ENCODE measurements at regions not wholly inside any gene's neighbourhood (a gene's known extent, or its start where the extent isn't known, plus 50 kb on each side); places are given as distances from the start of the nearest gene placed in this dataset.
"Not testable (repeated sequence)": the region's sequence is repeated elsewhere in the genome, so short reads cannot be mapped to it uniquely, and the experiment has no call there.

GRCh38 chr2:31736695-31737454 lies 156.1 kb upstream of the SRD5A2 start:
- DNase-seq (ENCODE audit: low spot score) = no peak

GRCh38 chr2:31735716-31736115 lies 155.0 kb upstream of the SRD5A2 start:
- no peak for DNase-seq (ENCODE audit: low spot score)

- peak; percentile 58 for DNase-seq (ENCODE audit: low spot score)
These were observed 148.8 kb upstream of the SRD5A2 start for GRCh38 chr2:31729442-31730092.

GRCh38 chr2:31729065-31729439 lies 148.3 kb upstream of the SRD5A2 start:
- DNase-seq (ENCODE audit: low spot score) = no peak

- no peak for DNase-seq (ENCODE audit: low spot score)
These were observed 147.8 kb upstream of the SRD5A2 start for GRCh38 chr2:31728406-31729064.

GRCh38 chr2:31726457-31726856 lies 145.7 kb upstream of the SRD5A2 start:
- no peak for DNase-seq (ENCODE audit: low spot score)

- no peak for DNase-seq (ENCODE audit: low spot score)
These were observed 144.7 kb upstream of the SRD5A2 start for GRCh38 chr2:31725444-31725843.

GRCh38 chr2:31711737-31712136 lies 131.0 kb upstream of the SRD5A2 start:
- DNase-seq (ENCODE audit: low spot score) = no peak

GRCh38 chr2:31710121-31710520 lies 129.4 kb upstream of the SRD5A2 start:
- no peak for DNase-seq (ENCODE audit: low spot score)

GRCh38 chr2:31707992-31708391 lies 127.3 kb upstream of the SRD5A2 start:
- no peak for DNase-seq (ENCODE audit: low spot score)

- no peak for DNase-seq (ENCODE audit: low spot score)
These were observed 123.9 kb upstream of the SRD5A2 start for GRCh38 chr2:31704561-31705212.

- DNase-seq (ENCODE audit: low spot score) = no peak
These were observed 122.5 kb upstream of the SRD5A2 start for GRCh38 chr2:31703253-31703652.

GRCh38 chr2:31698722-31699121 lies 118.0 kb upstream of the SRD5A2 start:
- no peak for DNase-seq (ENCODE audit: low spot score)

- no peak for DNase-seq (ENCODE audit: low spot score)
These were observed 115.3 kb upstream of the SRD5A2 start for GRCh38 chr2:31696068-31696467.

- peak; percentile 4 for DNase-seq (ENCODE audit: low spot score)
These were observed 113.7 kb upstream of the SRD5A2 start for GRCh38 chr2:31694444-31694843.

- DNase-seq (ENCODE audit: low spot score) = no peak
These were observed 113.1 kb upstream of the SRD5A2 start for GRCh38 chr2:31693882-31694281.

GRCh38 chr2:31688282-31688681 lies 107.5 kb upstream of the SRD5A2 start:
- DNase-seq (ENCODE audit: low spot score) = no peak

- not testable (repeated sequence) for DNase-seq (ENCODE audit: low spot score)
These were observed 102.8 kb upstream of the SRD5A2 start for GRCh38 chr2:31683506-31683905.

- peak; percentile 40 for DNase-seq (ENCODE audit: low spot score)
These were observed 94.8 kb upstream of the SRD5A2 start for GRCh38 chr2:31675485-31675901.

GRCh38 chr2:31674446-31674845 lies 93.7 kb upstream of the SRD5A2 start:
- no peak for DNase-seq (ENCODE audit: low spot score)

GRCh38 chr2:31666878-31667277 lies 86.1 kb upstream of the SRD5A2 start:
- no peak for DNase-seq (ENCODE audit: low spot score)

GRCh38 chr2:31664949-31665724 lies 84.4 kb upstream of the SRD5A2 start:
- DNase-seq (ENCODE audit: low spot score) = no peak

Measured in SW480 (cell line).